ENCODE measurements at regions not wholly inside any gene's neighbourhood (a gene's known extent, or its start where the extent isn't known, plus 50 kb on each side); places are given as distances from the start of the nearest gene placed in this dataset.

DNA sequence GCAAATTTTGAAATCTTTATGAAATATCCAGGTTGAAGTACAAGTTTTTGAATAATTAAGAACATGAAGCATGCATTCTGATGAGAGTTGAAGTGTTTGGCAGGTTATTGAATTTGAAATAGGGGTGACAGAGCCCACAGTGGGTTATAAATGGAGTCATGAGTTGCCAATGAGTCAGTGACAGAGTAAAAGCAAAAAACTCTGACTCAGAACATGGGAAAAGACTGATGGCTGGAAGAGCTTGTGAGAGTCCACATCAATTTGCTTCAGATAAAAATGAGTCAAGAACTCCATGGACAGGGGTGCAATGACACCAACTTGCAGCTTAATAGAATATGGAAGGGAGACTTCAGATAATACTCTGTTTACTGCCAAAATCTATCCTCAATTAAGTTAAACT lies 105.3 kb downstream of the SLC6A15 start:
- DNase-seq (ENCODE audit: low read depth in 2 of 2), result no peak

DNA sequence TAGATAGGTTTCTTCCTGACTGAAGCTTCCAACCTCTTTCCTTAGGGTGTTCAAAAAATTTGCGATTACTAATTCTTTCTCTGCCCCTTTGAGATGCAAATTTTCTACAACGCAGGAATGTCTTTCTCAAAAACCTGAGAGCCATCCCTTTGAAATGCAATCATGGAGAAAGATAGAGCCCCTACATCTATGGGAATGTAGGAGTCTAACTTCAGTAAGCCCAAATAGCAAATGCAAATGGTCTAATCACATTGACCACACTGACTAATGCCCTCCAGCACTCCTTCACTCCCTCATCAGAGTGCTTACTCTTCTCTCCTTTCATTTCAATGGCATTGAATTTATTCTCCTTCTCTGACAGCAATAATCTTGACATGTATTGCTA lies 107.1 kb downstream of the SLC6A15 start:
- DNase-seq (ENCODE audit: low read depth in 2 of 2), result no peak

DNA sequence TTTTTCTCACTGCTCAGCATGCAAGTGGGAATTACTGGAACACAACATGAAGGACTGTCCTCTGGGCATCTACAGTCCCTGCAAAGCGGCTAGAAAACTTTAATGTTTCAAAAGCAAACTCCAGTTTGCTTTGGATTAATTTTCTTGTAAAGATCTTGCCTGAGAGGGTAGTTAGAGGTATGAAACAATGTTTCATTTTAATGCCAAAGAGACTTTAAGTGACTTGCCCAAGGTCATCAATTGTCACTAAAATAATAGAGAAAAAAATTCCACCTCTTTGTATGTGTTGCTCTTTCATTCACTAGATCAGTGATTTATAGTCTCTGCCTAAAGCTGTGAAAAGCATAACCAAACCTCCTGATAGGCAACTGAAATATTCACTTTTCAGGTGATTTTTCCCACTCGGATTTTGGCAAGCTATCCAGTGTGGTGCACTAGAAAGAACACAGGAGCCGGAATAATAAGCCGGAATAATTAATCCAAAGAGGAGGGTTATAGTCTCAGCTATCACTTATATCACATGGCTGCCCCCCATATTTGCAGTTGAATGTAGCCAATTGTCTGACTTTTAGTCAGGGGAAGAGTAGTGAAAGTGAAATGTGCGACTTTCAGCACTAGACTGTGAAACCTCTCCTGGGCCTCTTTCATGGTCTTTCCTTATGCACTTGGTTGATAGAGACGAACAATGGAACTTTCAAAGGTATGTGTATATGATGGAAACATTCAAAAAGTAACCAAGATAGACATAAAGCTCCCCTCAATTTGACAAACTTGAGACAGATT lies 107.7 kb downstream of the SLC6A15 start:
- no peak for DNase-seq (ENCODE audit: low read depth in 2 of 2)

DNA sequence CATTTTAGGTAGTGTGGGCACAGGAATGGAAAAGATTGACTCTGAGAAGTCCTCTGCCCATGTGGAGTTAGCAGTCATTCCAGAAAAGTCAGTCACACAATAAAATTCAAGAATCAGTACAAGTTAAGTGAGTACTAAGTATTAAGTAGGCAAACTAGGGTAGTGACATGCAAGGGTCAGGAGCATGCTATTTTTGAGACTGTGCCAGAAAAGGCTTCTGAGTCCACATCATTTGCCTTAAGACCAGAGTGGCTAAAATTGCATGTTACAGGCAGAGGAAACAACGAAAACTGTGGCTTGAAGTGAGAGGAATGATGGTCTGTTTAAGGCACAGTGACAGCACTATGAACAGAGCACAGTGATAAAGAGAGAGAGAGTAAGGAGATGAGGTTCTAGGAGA lies 108.9 kb downstream of the SLC6A15 start:
- DNase-seq (ENCODE audit: low read depth in 2 of 2), result no peak

DNA sequence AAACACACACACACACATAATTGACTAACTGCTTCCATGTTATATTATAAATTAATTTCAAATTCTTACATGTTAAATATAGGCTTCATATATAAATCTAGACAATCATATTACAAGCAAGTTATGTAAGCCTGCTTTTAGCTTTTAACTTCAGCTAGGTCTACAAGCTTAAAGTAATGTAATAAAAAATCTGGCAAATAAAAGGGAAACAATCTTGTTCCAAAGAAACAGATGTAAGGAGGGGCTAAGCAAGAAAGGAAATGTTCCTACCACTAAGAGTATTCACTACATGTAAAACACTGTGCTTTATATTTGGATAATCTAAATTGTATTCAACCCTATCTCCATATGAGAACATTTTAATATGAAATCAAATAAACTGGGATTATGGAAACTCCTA lies 110.4 kb downstream of the SLC6A15 start:
- no peak for DNase-seq (ENCODE audit: low read depth in 2 of 2)

DNA sequence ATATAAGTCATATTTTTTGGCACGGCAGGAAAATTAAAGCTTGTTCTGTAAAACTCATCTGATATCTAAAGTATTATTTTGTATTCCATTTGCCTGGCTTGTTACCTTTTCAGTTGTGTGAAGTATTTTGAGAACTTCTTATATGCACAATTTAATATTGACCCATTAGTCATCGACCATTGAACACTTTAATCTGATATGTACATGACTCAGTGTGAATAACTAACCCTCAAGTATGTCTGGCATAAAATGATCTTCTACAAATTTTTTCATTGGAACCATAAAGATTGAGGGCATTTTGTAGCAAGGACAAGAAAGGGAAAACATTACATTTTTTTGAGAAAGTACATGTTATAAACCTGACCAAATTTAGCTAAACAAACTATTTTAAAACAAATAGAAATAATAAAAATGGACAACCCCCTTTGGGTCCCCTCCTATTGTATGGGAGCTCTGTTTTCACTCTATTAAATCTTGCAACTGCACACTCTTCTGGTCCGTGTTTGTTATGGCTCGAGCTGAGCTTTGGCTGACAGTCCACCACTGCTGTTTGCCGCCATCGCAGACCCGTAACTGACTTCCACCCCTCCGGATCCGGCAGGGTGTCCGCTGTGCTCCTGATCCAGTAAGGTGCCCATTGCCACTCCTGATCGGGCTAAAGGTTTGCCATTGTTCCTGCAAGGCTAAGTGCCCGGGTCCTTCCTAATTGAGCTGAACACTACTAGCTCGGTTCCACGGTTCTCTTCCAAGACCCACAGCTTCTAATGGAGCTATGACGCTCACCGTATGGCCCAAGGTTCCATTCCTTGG lies 118.8 kb downstream of the SLC6A15 start:
- DNase-seq (ENCODE audit: low read depth in 2 of 2), result no peak

DNA sequence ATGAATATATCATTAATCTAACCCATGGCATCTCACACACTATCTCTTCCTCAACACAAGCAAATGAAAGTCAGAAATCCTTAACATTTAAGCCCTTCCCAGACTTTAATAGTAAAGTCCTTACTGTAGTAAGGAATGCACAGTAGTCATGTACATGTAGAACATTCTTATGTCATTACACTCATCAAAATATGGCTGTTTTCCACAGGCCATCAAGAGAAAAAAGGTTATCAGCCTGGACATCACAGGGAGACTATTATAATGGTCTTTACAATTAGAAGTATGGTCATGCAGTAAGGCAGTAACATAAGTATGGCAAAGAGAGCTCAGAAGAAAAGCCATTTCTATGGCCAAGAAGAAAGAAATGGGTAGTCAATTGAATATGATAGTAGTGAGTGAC lies 121.2 kb downstream of the SLC6A15 start:
- no peak for DNase-seq (ENCODE audit: low read depth in 2 of 2)

DNA sequence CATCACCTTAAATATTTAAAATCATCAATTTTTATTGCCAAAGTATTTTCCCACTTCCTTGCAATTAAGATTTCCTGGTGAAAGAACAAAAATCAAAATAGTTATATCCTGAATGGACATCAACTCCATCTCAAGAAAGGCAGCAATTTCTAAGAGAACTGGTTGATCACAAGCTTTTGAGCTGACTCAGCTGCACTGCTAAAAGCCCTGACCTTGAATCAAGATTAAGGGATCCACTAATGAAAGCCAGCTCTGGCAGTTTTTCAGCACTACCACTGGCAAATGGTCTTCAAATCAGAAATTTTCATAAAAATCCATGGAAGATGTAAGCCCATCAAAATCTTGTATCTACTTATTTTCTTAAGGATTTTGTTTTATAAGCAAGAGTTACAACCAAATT lies 123.4 kb downstream of the SLC6A15 start:
- DNase-seq (ENCODE audit: low read depth in 2 of 2), result no peak

DNA sequence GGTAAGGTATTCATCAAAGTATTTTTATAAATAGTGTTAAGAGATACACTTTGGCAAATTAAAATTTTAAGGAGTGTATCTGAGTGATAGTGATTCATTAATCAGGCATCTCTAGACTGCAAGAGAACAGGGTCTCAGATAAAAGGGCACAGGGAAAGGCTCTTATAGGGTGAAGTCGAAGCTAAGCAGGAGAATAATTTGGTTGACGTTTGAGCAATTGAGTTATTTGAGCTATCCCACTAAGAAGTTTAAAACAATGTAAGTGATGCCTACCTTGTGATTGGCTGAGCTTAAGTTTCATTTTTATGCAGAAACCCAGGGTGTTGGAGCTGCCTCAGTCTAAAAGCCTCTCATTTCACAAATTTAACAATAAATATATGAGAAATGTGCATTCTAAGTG lies 125.3 kb downstream of the SLC6A15 start:
- DNase-seq (ENCODE audit: low read depth in 2 of 2), result no peak

DNA sequence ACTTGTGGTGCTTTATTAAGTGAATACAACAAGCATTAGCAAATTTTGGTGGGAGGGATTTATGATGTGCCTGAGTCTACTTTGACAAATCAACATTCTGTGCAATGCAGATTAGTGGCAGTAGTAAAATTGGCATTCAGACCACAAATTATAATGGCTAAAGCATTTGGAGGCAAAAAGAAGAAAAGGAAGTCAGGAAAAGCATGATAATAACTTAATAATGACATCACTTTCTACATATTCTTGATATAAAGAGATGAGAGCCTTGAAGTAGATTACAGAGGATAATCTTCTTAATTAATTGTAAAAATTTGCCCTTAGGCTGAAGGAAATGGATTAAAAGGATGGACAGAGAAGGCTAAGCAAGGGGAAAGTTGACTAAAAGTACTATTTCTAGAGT lies 126.0 kb downstream of the SLC6A15 start:
- no peak for DNase-seq (ENCODE audit: low read depth in 2 of 2)

DNA sequence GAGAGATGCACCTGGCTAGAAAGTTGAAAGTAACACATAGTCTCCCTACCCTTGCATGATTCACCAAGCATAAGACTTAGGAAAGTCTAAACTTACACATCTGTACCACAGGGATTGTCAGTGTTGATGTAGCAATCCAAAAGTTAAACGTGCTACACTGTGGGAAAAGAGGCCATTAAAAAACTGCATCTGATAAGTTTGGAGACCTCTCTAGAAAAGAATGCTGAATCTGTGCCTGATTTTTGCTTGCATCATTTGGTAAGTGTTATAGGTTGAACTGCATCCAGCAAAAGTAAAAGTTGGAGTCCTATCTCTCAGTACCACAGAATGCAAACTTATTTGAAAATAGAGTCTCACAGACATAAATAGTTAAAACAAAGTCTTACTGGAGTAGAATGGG lies 126.6 kb downstream of the SLC6A15 start:
- no peak for DNase-seq (ENCODE audit: low read depth in 2 of 2)

DNA sequence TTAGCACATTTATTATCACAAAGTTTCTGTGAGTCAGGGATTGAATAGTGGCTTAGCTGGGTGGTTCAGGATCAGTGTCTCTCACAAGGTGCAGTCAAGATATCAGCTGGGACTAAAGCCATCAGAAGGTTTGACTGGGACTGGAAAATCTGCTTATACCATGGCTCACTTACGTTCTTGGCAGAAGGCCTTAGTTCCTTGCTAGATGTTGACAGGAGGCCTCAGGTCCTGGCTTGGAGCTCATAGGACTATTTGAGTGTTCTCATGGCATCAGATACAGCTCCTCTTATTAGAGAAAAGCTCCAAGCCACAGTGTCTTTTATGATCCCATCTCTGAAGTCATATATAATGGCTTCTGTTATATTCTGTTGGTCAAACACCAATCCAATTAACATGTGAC lies 127.3 kb downstream of the SLC6A15 start:
- DNase-seq (ENCODE audit: low read depth in 2 of 2), result no peak

DNA sequence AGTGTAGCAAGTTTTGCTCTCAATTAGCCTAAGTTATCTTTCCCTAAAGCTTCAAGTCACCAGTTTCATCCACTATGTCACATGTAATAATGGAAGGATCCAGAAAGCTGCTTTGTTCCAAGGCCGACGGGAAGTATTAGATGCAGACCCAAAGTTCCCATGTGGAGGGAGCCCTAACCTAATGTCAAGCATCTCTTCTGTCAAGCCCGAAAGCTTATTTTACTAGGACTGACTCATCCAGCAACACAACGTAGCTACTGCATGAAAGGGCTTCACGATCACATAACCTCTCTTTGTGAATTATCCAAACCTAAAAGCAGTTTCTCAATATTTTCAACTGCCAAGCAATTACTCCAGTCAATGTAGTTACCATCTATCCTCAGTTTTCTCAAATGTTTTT lies 133.4 kb downstream of the SLC6A15 start:
- no peak for DNase-seq (ENCODE audit: low read depth in 2 of 2)

DNA sequence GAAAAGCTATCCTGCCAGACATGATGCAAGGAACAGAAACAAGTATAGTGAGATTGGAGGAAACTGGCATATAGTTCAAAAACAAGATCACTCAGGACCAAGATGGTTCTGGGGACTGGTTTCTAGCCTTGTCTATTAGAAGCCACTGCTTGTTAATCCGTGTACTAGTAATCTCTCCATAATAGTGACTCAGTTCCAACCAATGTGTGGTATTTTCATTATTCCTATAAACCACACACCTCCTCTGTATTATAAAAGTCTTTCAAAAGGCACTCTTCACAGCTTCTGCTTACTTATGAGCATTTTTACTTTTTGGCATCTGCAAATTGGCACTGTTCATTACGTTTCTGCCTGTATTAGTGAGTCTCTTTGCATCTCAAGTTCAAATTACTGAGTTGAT lies 140.3 kb downstream of the SLC6A15 start:
- DNase-seq (ENCODE audit: low read depth in 2 of 2), result no peak

DNA sequence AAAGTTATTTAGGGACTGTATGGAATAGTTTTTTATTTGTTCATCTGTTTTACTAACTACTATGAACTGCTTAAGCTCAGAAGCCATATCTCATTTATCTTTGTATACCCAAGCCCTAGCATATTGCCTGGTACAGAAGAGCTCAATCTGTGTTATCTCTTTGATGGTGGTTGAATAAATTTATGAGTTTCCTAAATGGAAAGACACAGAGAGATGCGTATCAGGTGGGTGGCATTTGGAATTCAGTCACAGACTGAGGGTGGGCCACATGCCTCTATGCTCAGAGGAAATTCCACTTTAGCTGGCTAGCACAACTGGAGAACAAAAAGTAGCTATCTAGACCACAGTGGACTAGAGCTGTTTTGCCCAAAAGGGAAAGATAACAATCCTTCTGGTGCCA lies 145.5 kb downstream of the SLC6A15 start:
- DNase-seq (ENCODE audit: low read depth in 2 of 2), result no peak

DNA sequence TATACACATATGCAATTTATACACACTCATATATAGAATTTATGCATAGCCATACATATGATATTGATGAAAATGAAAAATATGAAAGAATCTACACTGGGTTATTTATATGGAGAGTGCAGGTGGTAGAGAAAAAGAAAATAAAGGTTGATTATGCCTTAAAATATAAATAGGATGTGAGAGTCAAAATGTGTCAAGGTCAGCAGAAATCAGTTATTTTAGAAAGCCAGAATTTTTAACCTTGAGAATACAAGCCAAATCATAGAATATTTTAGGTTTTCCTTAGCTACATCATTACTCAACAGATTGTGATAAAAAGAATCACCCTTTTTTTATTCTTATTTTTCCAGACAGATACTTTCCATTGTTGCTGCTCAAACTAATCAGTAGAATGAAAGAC lies 146.2 kb downstream of the SLC6A15 start:
- DNase-seq (ENCODE audit: low read depth in 2 of 2), result no peak

DNA sequence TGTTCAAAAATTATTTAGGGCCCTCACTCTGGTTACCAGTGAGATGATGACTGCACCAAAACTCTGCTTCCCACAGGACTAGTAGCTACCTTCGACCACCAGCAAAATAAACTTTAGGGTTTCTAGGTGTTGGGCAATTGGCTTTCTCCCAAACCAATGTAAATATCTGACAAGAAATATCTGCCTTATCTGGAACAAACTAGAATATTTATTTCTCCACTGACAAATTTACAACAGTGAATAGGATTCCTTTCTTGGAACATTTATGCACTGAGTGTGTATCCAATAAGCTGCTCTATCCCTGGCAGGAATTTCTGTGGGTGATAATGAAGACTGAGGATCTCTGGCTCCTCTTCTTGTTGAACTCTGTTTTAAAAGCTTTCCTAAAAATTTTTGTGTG lies 148.6 kb downstream of the SLC6A15 start:
- no peak for DNase-seq (ENCODE audit: low read depth in 2 of 2)

DNA sequence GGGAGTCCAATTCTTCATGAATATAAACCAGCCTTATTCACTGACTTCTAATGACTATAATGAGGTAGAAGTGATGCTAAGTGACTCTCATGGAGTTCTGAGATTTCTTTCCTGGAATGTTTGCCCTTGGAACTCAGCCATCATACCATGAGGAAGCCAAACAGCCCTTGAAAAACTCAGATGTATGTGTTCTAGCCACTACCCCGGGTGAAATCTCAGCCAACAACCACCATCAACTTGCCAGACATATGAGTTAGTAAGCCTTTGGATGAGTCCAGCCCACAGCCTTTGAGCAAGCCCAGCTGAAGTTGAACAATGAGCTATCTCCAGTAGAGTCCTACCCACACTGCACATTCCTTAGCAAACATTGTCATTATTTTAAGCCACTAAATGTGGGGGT lies 149.5 kb downstream of the SLC6A15 start:
- DNase-seq (ENCODE audit: low read depth in 2 of 2), result no peak

DNA sequence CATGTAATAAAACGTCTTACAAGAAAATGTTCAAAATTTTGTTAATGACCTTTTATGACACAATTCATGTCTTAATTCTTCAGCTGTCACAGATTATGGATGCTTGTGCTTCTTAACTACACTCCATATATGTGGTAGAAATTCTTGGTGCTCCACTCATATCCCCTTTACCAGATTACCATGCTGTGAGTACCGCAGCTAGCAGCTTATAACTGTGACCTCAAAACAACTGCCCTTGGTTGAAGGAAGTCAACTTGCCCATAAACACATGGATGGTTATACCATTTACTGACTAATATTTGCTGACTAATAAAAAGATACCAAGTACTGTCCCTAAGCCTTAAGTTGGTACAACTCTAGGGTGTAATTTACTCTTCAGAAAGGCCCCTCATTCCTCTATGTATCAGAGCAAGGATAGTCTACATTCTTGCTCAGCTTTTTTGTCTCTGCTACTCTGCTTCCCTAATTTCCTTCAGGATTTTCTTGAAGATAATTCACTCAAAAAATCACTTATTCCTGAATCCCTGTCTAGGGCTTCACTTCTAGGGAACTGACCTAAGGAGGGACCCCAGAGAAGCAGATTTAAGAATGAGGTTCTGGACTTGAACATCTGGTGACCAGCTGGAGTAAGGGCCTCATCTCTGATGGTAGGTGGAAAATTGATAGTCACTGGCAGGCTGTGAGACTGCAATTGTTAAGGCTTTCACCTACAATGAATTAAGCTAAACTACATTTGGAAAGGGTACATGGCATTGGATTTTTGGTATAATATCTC lies 152.3 kb downstream of the SLC6A15 start:
- no peak for DNase-seq (ENCODE audit: low read depth in 2 of 2)

DNA sequence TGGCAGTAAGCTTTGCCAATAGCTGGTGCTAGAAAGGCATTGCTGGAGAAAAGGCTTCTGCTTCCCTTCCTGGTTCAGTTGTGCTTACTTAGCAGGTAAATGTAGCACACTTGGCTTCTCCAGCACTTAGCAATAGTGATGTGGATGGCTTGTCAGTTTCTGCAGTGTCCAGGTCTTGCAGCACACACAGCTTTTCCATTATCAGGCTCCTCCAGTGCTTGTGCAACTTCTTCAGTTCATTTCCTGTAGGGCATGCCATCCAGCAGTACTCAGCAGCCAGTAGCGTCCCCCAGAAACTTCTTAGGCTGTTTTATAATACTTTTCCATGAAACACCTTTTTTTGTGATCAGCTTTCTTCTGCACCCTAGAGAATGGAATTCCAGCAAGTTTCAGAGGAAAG lies 154.6 kb downstream of the SLC6A15 start:
- DNase-seq (ENCODE audit: low read depth in 2 of 2), result no peak

DNA sequence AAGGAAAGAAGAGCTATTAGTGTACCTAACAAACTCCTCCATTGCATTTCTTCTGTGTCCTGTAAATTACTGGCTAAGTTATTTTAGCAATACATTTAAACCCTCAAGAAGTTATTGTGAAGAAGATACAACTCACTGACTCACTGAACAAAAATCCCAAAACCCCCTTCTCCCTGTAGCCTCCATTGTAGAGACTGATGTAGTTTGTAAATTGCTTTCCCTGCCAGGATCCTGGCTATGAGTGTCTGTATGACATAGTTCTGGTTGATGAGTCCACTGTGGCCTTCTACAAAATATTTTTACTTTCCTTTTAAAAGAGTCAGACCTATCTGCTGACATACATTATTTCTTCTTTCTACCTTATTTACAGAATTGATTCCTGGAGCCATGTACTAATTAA lies 155.6 kb downstream of the SLC6A15 start:
- DNase-seq (ENCODE audit: low read depth in 2 of 2), result no peak

DNA sequence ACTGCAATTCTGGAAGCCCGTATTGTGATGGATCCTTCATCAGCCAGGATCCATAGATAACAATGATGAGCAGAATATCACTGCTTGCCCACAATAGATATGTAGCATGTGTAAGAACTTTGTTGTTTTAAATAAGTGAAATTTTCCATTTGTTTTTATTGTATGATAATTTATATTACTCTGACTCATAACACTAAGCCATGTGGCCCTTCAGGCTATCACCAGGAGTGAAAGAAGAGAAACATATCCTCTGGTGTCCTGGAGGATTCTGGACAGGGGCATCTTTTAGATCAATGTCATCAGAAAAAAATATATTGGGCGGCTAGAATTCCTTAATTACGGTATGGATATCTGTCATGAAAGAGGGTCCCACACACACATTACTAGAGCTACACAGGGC lies 167.5 kb downstream of the SLC6A15 start:
- DNase-seq (ENCODE audit: low read depth in 2 of 2), result no peak

DNA sequence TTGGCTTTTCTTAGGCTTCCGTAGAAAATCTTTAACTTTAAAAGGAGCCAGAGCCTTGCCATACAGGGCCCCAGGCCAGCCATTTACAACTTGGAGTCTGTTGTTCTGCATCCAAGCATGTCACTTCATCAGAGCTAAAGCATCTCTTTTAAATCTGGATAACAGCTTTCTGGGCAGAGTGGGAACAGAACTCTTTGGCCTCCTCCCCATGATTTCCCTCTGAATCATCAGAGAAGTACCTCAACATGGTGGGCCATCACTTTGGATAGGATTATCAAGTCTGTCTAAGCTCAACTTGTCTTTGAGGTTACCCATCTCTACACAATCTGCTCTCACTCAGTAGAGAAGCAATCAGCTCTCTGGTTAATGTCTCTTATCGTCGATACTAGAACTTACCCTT lies 170.9 kb downstream of the SLC6A15 start:
- DNase-seq (ENCODE audit: low read depth in 2 of 2), result no peak
